Spleen (tissue), 11 donors: ENCODE measurements at regions not wholly inside any gene's neighbourhood (a gene's known extent, or its start where the extent isn't known, plus 50 kb on each side); places are given as distances from the start of the nearest gene placed in this dataset.

ENCODE experiments used
- DNase-seq: peaks from one replicate; pipeline ENCODE4 v3.0.0-alpha.2; 2020
- H3K27ac ChIP-seq, 8 donors: fragments of 200-600 bp; sonication (generic) in 7 of 8; 1 replicate in 4 of 8; 2 replicates in 4 of 8; pipeline versions ENCODE4 v1.5.0 to v1.8.0; 2016 to 2021; ENCODE audit warnings: inconsistent platforms in 4 of 8, mild to moderate bottlenecking in 4 of 8, moderate library complexity in 1 of 8
- H3K27me3 ChIP-seq, 7 donors: fragments of 200-600 bp; sonication (generic) in 6 of 7; replicated peaks in 1 of 7; 1 replicate in 4 of 7; 2 replicates in 3 of 7; pipeline versions ENCODE4 v1.5.0 to v1.8.0; 2016 to 2021; ENCODE audit warnings: inconsistent platforms in 3 of 7, mild to moderate bottlenecking in 1 of 7
- H3K36me3 ChIP-seq, 6 donors: fragments of 200-600 bp; sonication (generic) in 5 of 6; 1 replicate in 4 of 6; 2 replicates in 2 of 6; pipeline versions ENCODE4 v1.5.0 to v1.8.0; 2016 to 2021; ENCODE audit warnings: inconsistent platforms in 2 of 6
- H3K4me1 ChIP-seq, 6 donors: fragments of 200-600 bp; sonication (generic) in 5 of 6; 1 replicate in 3 of 6; 2 replicates in 3 of 6; pipeline versions ENCODE4 v1.5.0 to v1.8.0; 2016 to 2021; ENCODE audit warnings: inconsistent platforms in 3 of 6
- H3K4me3 ChIP-seq, 8 donors: fragments of 200-600 bp; sonication (generic) in 7 of 8; 1 replicate in 4 of 8; 2 replicates in 4 of 8; pipeline versions ENCODE4 v1.5.0 to v1.8.0; 2016 to 2021; ENCODE audit warnings: inconsistent platforms in 4 of 8, mild to moderate bottlenecking in 4 of 8, moderate library complexity in 2 of 8
- H3K9me3 ChIP-seq, 8 donors: fragments of 200-600 bp; sonication (generic) in 7 of 8; 1 replicate in 4 of 8; 2 replicates in 4 of 8; pipeline versions ENCODE4 v1.5.0 to v1.8.0; 2016 to 2021; ENCODE audit warnings: inconsistent platforms in 4 of 8
- POLR2A ChIP-seq, 3 donors: fragments of 450-650 bp; IDR thresholded peaks; one replicate each; pipeline ENCODE4 v1.5.1; 2017; ENCODE audit warnings: antibody characterized with exemption in 3 of 3, mild to moderate bottlenecking in 1 of 3
- POLR2AphosphoS5 ChIP-seq, 3 donors: sonication (generic); formaldehyde crosslinking; IDR thresholded peaks; one replicate each; pipeline ENCODE4 v1.5.1; 2017; ENCODE audit warnings: antibody characterized with exemption in 3 of 3
- WGBS, 5 donors: extraction: QIAGEN DNeasy Blood & Tissue Kit in 3 of 5; methylation state at CpG; one replicate each; pipeline versions ENCODE4 v1.1.5 to v1.1.7; 2013 to 2018; 5-methylcytosine and 5-hydroxymethylcytosine counted together
- intact Hi-C: fragments of 100-400 bp; cut with DNase I; formaldehyde crosslinking; loops from one replicate; pipeline ENCODE4 v1.15.0; 2023; ENCODE audit warnings: low total_unique reads
- TF ChIP-seq, protein P1 (sequence below), 11 experiments: fragments of 200-600 bp in 7 of 11; fragments of 450-650 bp in 4 of 11; sonication (generic) in 4 of 11; IDR thresholded peaks in 8 of 11; conservative IDR thresholded peaks in 3 of 11; 1 replicate in 7 of 11; 2 replicates in 4 of 11; pipeline versions ENCODE4 v1.4.0 to v1.8.0; 2016 to 2021; ENCODE audit warnings: antibody characterized with exemption in 11 of 11, inconsistent platforms in 4 of 11, mild to moderate bottlenecking in 1 of 11
- donor health status: healthy with polysubstance abuse.
- donor health status: DM: no; HTN: no; CAD: no; lungs with moderate emphysema.
- donor health status: DM: no; HTN: no; CAD: no.
- donor health status: Bipolar disorder and iron deficiency.
- donor health status: healthy.
- donor health status: DM: no; HTN: no; CAD: no.
- donor health status: DM: yes; HTN: yes; CAD: no.

DNA sequence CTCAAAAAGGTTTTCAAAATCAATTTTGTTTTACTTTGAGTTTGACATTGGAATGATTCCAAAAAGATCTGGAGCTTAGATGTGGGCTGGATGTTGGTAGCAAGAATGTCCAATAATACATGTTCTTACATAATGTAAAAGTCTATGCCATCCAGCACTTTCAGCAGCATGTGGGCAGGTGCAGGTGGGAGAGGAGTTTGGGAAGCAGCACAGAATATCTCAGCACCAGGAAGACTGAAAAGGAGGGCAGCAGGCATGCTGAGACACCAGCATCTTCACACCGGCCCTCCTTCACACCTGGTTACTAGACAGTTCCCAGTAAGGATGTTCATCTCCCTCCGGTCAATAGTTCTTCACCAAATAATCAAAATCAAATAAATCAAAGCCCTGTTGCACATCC is 166.6 kb downstream of the ZBTB18 start:
- H3K4me1 ChIP-seq: peaks cover 0 to 17% (median 2%) of the 10 kb centered on the region in 6 donors
- intact Hi-C loops: no loop called here
- WGBS, 5 donors: 91 to 98% (median 95%) methylated on average over 2 of the region's 2 CpGs
- H3K36me3 ChIP-seq: no peaks in the 10 kb centered on the region
- H3K27ac ChIP-seq: no peak overlapping the region
- H3K9me3 ChIP-seq: no peaks in the 10 kb centered on the region
- TF ChIP-seq POLR2A (IDR thresholded peaks at IDR 0.05) (no peak), POLR2AphosphoS5 (IDR thresholded peaks at IDR 0.05) (no peak)
- TF ChIP-seq, protein P1, sequence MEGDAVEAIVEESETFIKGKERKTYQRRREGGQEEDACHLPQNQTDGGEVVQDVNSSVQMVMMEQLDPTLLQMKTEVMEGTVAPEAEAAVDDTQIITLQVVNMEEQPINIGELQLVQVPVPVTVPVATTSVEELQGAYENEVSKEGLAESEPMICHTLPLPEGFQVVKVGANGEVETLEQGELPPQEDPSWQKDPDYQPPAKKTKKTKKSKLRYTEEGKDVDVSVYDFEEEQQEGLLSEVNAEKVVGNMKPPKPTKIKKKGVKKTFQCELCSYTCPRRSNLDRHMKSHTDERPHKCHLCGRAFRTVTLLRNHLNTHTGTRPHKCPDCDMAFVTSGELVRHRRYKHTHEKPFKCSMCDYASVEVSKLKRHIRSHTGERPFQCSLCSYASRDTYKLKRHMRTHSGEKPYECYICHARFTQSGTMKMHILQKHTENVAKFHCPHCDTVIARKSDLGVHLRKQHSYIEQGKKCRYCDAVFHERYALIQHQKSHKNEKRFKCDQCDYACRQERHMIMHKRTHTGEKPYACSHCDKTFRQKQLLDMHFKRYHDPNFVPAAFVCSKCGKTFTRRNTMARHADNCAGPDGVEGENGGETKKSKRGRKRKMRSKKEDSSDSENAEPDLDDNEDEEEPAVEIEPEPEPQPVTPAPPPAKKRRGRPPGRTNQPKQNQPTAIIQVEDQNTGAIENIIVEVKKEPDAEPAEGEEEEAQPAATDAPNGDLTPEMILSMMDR (IDR thresholded peaks at IDR 0.05 in 8 of 11, conservative IDR thresholded peaks at IDR 0.05 in 3 of 11): no peak
- no peak overlapping the region for H3K4me3 ChIP-seq
- no peak for DNase-seq
- H3K27me3 ChIP-seq: no peaks in the 10 kb centered on the region

DNA sequence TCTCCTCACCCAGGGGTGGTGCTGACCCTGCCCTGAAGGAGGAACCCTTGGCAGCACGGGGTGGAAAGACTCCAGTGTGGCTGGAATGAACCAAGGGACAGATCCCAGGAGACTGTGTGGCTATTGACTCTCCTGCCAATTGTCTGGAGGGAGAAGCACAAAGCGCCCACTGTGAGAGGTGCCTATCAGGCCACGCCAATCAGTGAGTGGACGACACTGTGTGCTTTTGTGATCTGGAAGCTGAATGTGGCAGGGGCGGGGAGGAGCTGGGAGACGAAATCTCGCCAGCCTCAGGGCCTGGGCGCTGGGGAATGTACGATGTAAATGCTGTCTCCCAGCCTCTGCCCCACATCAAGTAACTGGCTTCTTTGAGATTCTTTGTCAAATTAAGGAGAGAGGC is 167.1 kb downstream of the ZBTB18 start:
- DNase-seq: no peak

DNA sequence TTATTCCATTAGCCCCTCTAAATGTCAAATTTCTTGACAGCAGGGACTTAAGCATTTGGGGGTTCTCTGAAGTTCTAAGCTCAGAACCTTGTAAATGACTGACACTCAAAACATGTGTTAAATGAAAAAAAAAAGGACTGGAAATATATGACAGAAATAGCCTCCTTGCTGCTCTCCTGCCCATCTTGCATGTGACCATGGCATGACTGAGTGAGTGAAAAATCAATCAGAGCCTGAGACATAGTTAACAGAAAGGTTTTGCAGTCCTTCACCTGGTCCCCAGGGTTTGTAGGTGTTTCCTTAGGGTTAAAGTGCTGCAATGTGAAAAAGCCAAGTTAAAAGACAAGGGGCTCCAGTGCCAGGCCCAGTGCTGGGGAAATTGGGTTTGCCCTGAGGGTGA is 168.1 kb downstream of the ZBTB18 start:
- Histone ChIP-seq H3K9me3 (no peaks in the 10 kb centered on the region), H3K27ac (no peak overlapping the region), H3K27me3 (no peaks in the 10 kb centered on the region), H3K4me1 (peaks cover 0 to 11% (median under 1%) of the 10 kb centered on the region in 6 donors), H3K4me3 (no peak overlapping the region), H3K36me3 (no peaks in the 10 kb centered on the region)
- DNase-seq: no peak
- intact Hi-C loops: no loop called here
- TF ChIP-seq POLR2AphosphoS5 (IDR thresholded peaks at IDR 0.05): no peak
- TF ChIP-seq POLR2A (IDR thresholded peaks at IDR 0.05): no peak
- TF ChIP-seq, protein P1 (IDR thresholded peaks at IDR 0.05 in 8 of 11, conservative IDR thresholded peaks at IDR 0.05 in 3 of 11): no peak

More for the DNA sequence above, 167.1 kb downstream of the ZBTB18 start:
- Histone ChIP-seq H3K27ac (no peak overlapping the region), H3K4me1 (peaks cover 0 to 14% (median 2%) of the 10 kb centered on the region in 6 donors), H3K27me3 (no peaks in the 10 kb centered on the region), H3K36me3 (no peaks in the 10 kb centered on the region), H3K9me3 (no peaks in the 10 kb centered on the region), H3K4me3 (no peak overlapping the region)
- TF ChIP-seq, protein P1 (IDR thresholded peaks at IDR 0.05 in 8 of 11, conservative IDR thresholded peaks at IDR 0.05 in 3 of 11): no peak
- no peak for TF ChIP-seq POLR2AphosphoS5 (IDR thresholded peaks at IDR 0.05)
- TF ChIP-seq POLR2A (IDR thresholded peaks at IDR 0.05): no peak
- intact Hi-C loops: no loop called here
- WGBS, 5 donors: 86 to 93% (median 90%) methylated on average over 9 of the region's 9 CpGs

DNA sequence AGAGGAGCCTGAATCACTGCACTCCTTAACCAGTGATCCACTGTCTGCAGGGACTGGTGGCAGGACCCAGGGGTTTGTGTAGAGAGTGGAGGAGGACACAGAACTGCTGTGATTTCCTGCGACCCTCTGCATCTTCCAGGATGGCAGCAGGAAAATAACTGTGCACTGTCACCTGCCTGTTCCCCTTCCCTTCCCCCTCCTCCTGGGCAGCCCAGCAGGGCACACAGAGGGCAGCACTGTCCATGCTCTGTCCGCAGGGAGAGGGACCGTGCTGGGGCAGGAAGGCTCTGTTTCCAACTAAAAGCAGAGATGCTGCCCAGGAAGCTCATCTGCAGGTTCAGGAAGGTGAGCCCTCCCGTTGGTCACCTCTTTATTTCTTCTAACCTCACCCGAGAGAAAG is 168.7 kb downstream of the ZBTB18 start:
- intact Hi-C loops: no loop called here

More for the DNA sequence above, 168.7 kb downstream of the ZBTB18 start:
- H3K36me3 ChIP-seq: no peaks in the 10 kb centered on the region
- TF ChIP-seq POLR2A (IDR thresholded peaks at IDR 0.05): no peak
- TF ChIP-seq POLR2AphosphoS5 (IDR thresholded peaks at IDR 0.05): no peak
- TF ChIP-seq, protein P1 (IDR thresholded peaks at IDR 0.05 in 8 of 11, conservative IDR thresholded peaks at IDR 0.05 in 3 of 11): no peak
- no peak overlapping the region for H3K4me3 ChIP-seq
- H3K27ac ChIP-seq: no peak overlapping the region
- no peaks in the 10 kb centered on the region for H3K27me3 ChIP-seq
- WGBS, 5 donors: 73 to 78% (median 77%) methylated on average over 4 to 5 of the region's 5 CpGs
- DNase-seq: no peak
- peaks cover 0 to 12% (median 0%) of the 10 kb centered on the region in 6 donors for H3K4me1 ChIP-seq
- H3K9me3 ChIP-seq: no peaks in the 10 kb centered on the region
